Common myeloid progenitor, CD34-positive (primary cell): ENCODE measurements at regions not wholly inside any gene's neighbourhood (a gene's known extent, or its start where the extent isn't known, plus 50 kb on each side); places are given as distances from the start of the nearest gene placed in this dataset.

Source experiments
- CTCF ChIA-PET: fragments of 350-600 bp; sonication (Branson Sonifier 250); formaldehyde crosslinking; loops from one replicate; lab custom pipeline; 2021; ENCODE audit warnings: antibody characterized with exemption; lab: Charles Lee
- POLR2A ChIA-PET: fragments of 350-600 bp; sonication (Branson Sonifier 250); formaldehyde crosslinking; loops from one replicate; lab custom pipeline; 2021; ENCODE audit warnings: antibody characterized with exemption; lab: Charles Lee
- DNase-seq, 3 donors: peaks; one replicate each; pipeline versions ENCODE4 v3.0.0 to v3.0.0-alpha.2; 2013
- H3K27ac ChIP-seq, 2 experiments: 1 replicate in 1 of 2; 2 replicates in 1 of 2; pipeline ENCODE4 v1.7.0; 2013; ENCODE audit warnings: inconsistent platforms in 2 of 2, low read length in 2 of 2, mild to moderate bottlenecking in 2 of 2, low read depth in 1 of 2, moderate library complexity in 1 of 2; ENCODE audit not compliant: severe bottlenecking in 2 of 2, insufficient read depth in 1 of 2, poor library complexity in 1 of 2
- H3K27me3 ChIP-seq, 5 experiments: replicated peaks in 2 of 5; 1 replicate in 3 of 5; 2 replicates in 2 of 5; pipeline versions ENCODE4 v1.6.1 to v1.7.0; 2013; ENCODE audit warnings: low read length in 4 of 5, mild to moderate bottlenecking in 2 of 5, moderate library complexity in 2 of 5, inconsistent platforms in 1 of 5; ENCODE audit not compliant: insufficient read depth in 5 of 5, control insufficient read depth in 4 of 5
- H3K36me3 ChIP-seq, 4 experiments: 1 replicate in 2 of 4; 2 replicates in 2 of 4; pipeline versions ENCODE4 v1.6.1 to v1.7.0; 2013; ENCODE audit warnings: low read length in 3 of 4, control low read depth in 1 of 4, mild to moderate bottlenecking in 1 of 4; ENCODE audit not compliant: control insufficient read depth in 4 of 4, insufficient read depth in 4 of 4
- H3K4me1 ChIP-seq, 4 experiments: 1 replicate in 3 of 4; 2 replicates in 1 of 4; pipeline versions ENCODE4 v1.6.1 to v1.7.1; 2013; ENCODE audit warnings: low read length in 3 of 4, mild to moderate bottlenecking in 3 of 4, control low read depth in 1 of 4, inconsistent platforms in 1 of 4, moderate library complexity in 1 of 4; ENCODE audit not compliant: control insufficient read depth in 4 of 4, insufficient read depth in 4 of 4; ENCODE audit errors: control extremely low read depth in 1 of 4
- H3K4me3 ChIP-seq, 7 experiments: 1 replicate in 4 of 7; 2 replicates in 3 of 7; pipeline versions ENCODE4 v1.5.1 to v1.7.0; 2013; ENCODE audit warnings: mild to moderate bottlenecking in 7 of 7, low read length in 6 of 7, moderate library complexity in 6 of 7, inconsistent platforms in 2 of 7, low read depth in 2 of 7, control low read depth in 1 of 7; ENCODE audit not compliant: insufficient read depth in 4 of 7, control insufficient read depth in 1 of 7; ENCODE audit errors: extremely low read depth in 1 of 7
- H3K9me3 ChIP-seq, 5 experiments: 1 replicate in 4 of 5; 2 replicates in 1 of 5; pipeline versions ENCODE4 v1.6.1 to v1.7.1; 2013; ENCODE audit warnings: low read length in 4 of 5, mild to moderate bottlenecking in 2 of 5, inconsistent platforms in 1 of 5, low read depth in 1 of 5, moderate library complexity in 1 of 5; ENCODE audit not compliant: control insufficient read depth in 4 of 5, insufficient read depth in 2 of 5; ENCODE audit errors: control extremely low read depth in 1 of 5
- WGBS: methylation state at CpG from one replicate; pipeline ENCODE4 v1.1.5; 2013; ENCODE audit not compliant: insufficient coverage; 5-methylcytosine and 5-hydroxymethylcytosine counted together

- Histone ChIP-seq H3K27me3 (no peaks in the 10 kb centered on the region), H3K4me3 (no peak overlapping the region), H3K36me3 (no peaks in the 10 kb centered on the region), H3K9me3 (no peaks in the 10 kb centered on the region), H3K27ac (no peak overlapping the region), H3K4me1 (peaks cover 5 to 38% (median 36%) of the 10 kb centered on the region in 4 experiments)
- DNase-seq = no peak
- ChIA-PET POLR2A (interaction anchor here (0.6 to 1.4 kb wide), 4 partner anchors 18 to 635 kb away, joined by 3 read pairs; no protein-coding TSS in a partner anchor), CTCF (interaction anchor here (0.6 to 3.6 kb wide), 8 partner anchors 23 to 499 kb away, joined by 3 to 14 read pairs (median 4); no protein-coding TSS in a partner anchor)
- WGBS = 100% methylated on average over 3 of the region's 6 CpGs
These were observed 78.5 kb downstream of the VCPKMT start for GRCh38 chr14:50037852-50038251.

DNA sequence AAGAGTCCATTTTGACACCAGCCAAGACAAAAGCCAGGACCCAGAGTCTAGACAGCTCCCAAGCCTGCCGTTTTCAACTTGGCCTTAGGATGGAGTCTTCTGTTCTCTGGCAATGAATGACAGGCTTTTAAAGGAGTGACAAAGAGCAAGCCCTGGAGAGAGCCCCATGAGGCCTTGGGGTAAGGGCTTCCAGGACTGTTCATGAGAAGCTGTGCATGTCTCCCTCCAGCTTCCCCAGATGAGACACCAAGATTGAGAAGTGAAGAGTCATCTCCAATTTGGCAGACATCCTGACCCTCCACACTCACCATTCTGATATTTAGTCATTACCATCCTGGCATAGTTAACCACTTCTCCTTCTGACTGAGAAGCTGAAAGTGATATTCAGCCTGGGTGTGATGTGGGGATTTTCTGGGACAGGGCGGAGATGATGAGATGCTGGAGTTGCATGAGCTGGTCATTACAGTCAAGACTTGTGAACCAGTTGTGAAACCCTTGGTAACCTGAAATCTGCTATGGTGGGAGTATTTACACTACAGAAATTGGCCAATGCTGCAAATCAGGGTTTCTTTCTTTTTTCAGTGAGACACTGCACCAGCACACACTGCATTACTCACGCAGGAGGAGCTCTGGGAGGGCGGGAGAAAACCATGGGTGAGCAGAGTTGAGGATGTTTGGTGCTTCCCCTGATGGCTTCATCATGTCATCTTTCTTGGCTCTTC is 77.8 kb downstream of the VCPKMT start:
- peak; percentile 77 to 96 (median 95) for DNase-seq
- POLR2A ChIA-PET = interaction anchor here (0.7 to 1.4 kb wide), 3 partner anchors 17 to 67 kb away, joined by 3 read pairs; no protein-coding TSS in a partner anchor
- H3K27me3 ChIP-seq = no peaks in the 10 kb centered on the region
- CTCF ChIA-PET = interaction anchor here (0.9 to 3.6 kb wide), 9 partner anchors 15 to 176 kb away, joined by 3 to 14 read pairs (median 4); no protein-coding TSS in a partner anchor
- no peak overlapping the region for H3K27ac ChIP-seq
- WGBS = 89% methylated on average over 3 of the region's 4 CpGs
- H3K4me3 ChIP-seq = no peak overlapping the region
- H3K4me1 ChIP-seq = peaks cover 6 to 41% (median 38%) of the 10 kb centered on the region in 4 experiments
- H3K36me3 ChIP-seq = no peaks in the 10 kb centered on the region
- no peaks in the 10 kb centered on the region for H3K9me3 ChIP-seq

DNA sequence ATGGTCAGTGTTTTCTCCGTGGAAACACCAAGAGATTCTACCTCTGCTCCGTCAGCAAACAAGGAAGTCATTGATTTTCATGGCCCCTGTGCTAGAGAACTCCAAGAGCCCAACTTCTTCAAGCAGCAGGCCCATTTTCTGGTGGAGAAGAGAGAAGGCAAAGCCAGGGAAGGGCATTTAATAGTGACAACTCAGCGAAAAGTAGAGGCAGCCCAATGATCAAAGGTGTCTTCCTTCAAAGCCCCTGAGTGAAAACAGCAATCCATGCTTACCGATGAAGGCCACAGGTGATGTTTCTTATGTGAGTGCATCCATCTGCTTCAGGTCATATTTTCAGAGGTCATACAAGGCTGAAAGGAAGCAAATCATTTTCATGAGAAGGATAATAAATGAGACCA is 77.3 kb downstream of the VCPKMT start:
- H3K4me3 ChIP-seq = no peak overlapping the region
- no peak for DNase-seq
- POLR2A ChIA-PET = interaction anchor here (1.2 to 1.4 kb wide), 2 partner anchors 23 to 68 kb away, joined by 3 read pairs; no protein-coding TSS in a partner anchor
- H3K9me3 ChIP-seq = no peaks in the 10 kb centered on the region
- H3K27ac ChIP-seq = no peak overlapping the region
- H3K4me1 ChIP-seq = peaks cover 12 to 47% (median 44%) of the 10 kb centered on the region in 4 experiments
- no peaks in the 10 kb centered on the region for H3K36me3 ChIP-seq
- no peaks in the 10 kb centered on the region for H3K27me3 ChIP-seq
- CTCF ChIA-PET = interaction anchor here (0.9 to 3.6 kb wide), 6 partner anchors 15 to 176 kb away, joined by 4 to 14 read pairs (median 5); no protein-coding TSS in a partner anchor
- 87% methylated on average over 4 of the region's 4 CpGs for WGBS

GRCh38 chr14:50039734-50040400 is 76.5 kb downstream of the VCPKMT start:
- no peaks in the 10 kb centered on the region for H3K36me3 ChIP-seq
- H3K4me3 ChIP-seq = peak overlapping the region in 1 of 7 experiments; percentile 10
- CTCF ChIA-PET = interaction anchor here (0.9 to 3.6 kb wide), 5 partner anchors 36 to 177 kb away, joined by 3 to 14 read pairs (median 5); no protein-coding TSS in a partner anchor
- WGBS = 89% methylated on average over 8 of the region's 9 CpGs
- no peaks in the 10 kb centered on the region for H3K9me3 ChIP-seq
- peaks cover 19 to 54% (median 51%) of the 10 kb centered on the region in 4 experiments for H3K4me1 ChIP-seq
- POLR2A ChIA-PET = no interaction called here
- no peak overlapping the region for H3K27ac ChIP-seq
- peak in 2 of 3 donors; percentile 36 to 45 for DNase-seq
- H3K27me3 ChIP-seq = no peaks in the 10 kb centered on the region

DNA sequence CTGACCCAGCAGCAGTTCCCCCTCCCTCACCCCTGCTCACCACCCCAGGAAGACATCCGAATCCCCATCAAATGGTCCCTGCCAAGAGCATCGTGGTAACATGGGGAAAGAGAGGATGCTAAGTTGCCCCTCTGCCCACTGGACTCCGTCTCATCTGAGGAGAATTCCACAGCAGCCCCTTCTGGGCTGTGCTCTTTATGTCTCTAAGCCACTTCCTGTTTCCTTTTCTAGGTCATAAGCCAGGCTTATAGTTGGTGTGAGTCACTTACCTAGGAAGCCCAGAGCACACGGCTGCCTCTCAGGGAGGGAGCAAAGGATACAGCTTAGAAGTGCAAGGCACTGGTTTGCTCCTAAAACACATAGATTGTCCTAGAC is 76.0 kb downstream of the VCPKMT start:
- Histone ChIP-seq H3K9me3 (no peaks in the 10 kb centered on the region), H3K4me3 (peak overlapping the region in 3 of 7 experiments; percentile 10 to 16 (median 13)), H3K27me3 (no peaks in the 10 kb centered on the region), H3K27ac (no peak overlapping the region), H3K4me1 (peaks cover 19 to 59% (median 56%) of the 10 kb centered on the region in 4 experiments), H3K36me3 (no peaks in the 10 kb centered on the region)
- POLR2A ChIA-PET = no interaction called here
- peak; percentile 64 to 89 (median 83) for DNase-seq
- 40% methylated on average over 4 of the region's 4 CpGs for WGBS
- CTCF ChIA-PET = interaction anchor here (0.9 to 1.8 kb wide), 4 partner anchors 37 to 174 kb away, joined by 3 to 12 read pairs (median 4); no protein-coding TSS in a partner anchor

DNA sequence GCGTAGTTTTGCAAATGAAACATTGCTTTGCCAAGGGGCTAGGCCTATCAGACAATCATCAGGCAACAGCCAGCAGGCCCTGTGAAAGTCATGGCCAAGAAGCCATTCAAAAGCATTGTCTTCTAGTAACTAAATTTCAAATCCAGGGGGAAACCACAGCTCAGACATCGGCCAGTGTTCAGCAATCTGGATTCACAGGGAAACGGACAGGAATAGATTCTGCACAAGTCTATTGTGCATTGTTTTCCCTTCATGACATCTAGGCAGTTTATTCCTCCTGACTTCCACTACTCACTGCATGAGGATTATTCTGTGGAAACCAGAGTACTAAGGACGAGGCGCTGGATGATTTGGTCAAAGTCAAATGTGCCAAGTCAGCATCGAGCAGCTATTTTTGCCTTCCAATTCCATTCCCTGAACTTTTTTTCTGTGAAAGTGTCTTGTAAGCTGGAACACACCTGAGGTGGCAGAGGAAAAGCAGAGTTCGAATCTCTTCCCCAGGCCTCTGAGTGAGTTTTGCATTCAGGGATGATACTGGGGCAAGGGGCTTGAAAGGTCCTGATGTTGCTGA is 75.4 kb downstream of the VCPKMT start:
- WGBS = 91% methylated on average over 7 of the region's 7 CpGs
- CTCF ChIA-PET = interaction anchor here (0.9 to 1.8 kb wide), 4 partner anchors 37 to 175 kb away, joined by 3 to 12 read pairs (median 4); no protein-coding TSS in a partner anchor
- peak overlapping the region in 2 of 7 experiments; percentile 10 to 13 for H3K4me3 ChIP-seq
- H3K27ac ChIP-seq = no peak overlapping the region
- no peak for DNase-seq
- no peaks in the 10 kb centered on the region for H3K9me3 ChIP-seq
- peaks cover 19 to 65% (median 61%) of the 10 kb centered on the region in 4 experiments for H3K4me1 ChIP-seq
- no peaks in the 10 kb centered on the region for H3K27me3 ChIP-seq
- POLR2A ChIA-PET = interaction anchor here (0.6 kb wide), 1 partner anchor 173 kb away, joined by 3 read pairs; no protein-coding TSS in a partner anchor
- H3K36me3 ChIP-seq = no peaks in the 10 kb centered on the region
